WI38 (cell line): ENCODE measurements at regions not wholly inside any gene's neighbourhood (a gene's known extent, or its start where the extent isn't known, plus 50 kb on each side); places are given as distances from the start of the nearest gene placed in this dataset.

Experiments used
- H3K4me3 ChIP-seq: 2 replicates; pipeline ENCODE4 v1.5.1; 2011; ENCODE audit warnings: low read depth, mild to moderate bottlenecking, control low read depth, low read length
- CTCF ChIP-seq: IDR thresholded peaks from 2 replicates; pipeline ENCODE4 v1.5.1; 2012; ENCODE audit warnings: low read depth, mild to moderate bottlenecking, control low read depth, low read length

- TF ChIP-seq CTCF = no peak
- H3K4me3 ChIP-seq = peak overlapping the region; percentile 36
Observed at GRCh38 chr3:86794361-86795065, 196.4 kb downstream of the VGLL3 start.

- no peak for TF ChIP-seq CTCF
- H3K4me3 ChIP-seq = peak overlapping the region; percentile 36; the same call in 1 of the 2 replicates
Observed at GRCh38 chr3:86793786-86794185, 197.2 kb downstream of the VGLL3 start.

- TF ChIP-seq CTCF = no peak
- H3K4me3 ChIP-seq = no peak overlapping the region
Observed at GRCh38 chr3:86792316-86792715, 198.6 kb downstream of the VGLL3 start.

- no peak overlapping the region for H3K4me3 ChIP-seq
- TF ChIP-seq CTCF = no peak
Observed at GRCh38 chr3:86790884-86791549, 199.9 kb downstream of the VGLL3 start.

GRCh38 chr3:86788371-86788770 is 202.6 kb downstream of the VGLL3 start:
- no peak for TF ChIP-seq CTCF
- H3K4me3 ChIP-seq = no peak overlapping the region

- TF ChIP-seq CTCF = no peak
- no peak overlapping the region for H3K4me3 ChIP-seq
Observed at GRCh38 chr3:86787091-86787490, 203.9 kb downstream of the VGLL3 start.

GRCh38 chr3:86785386-86785785 is 205.6 kb downstream of the VGLL3 start:
- no peak overlapping the region for H3K4me3 ChIP-seq
- TF ChIP-seq CTCF = peak; percentile 22; the same call in 1 of the 2 replicates
